Trophoblast cell (in vitro differentiated cells and primary cell): ENCODE measurements at regions not wholly inside any gene's neighbourhood (a gene's known extent, or its start where the extent isn't known, plus 50 kb on each side); places are given as distances from the start of the nearest gene placed in this dataset.

Experiments used
- DNase-seq, 2 donors: peaks; one replicate each; pipeline ENCODE4 v3.0.0-alpha.2; 2016
- H2AFZ ChIP-seq: 2 replicates; pipeline ENCODE4 v1.6.1; 2013; ENCODE audit warnings: low read length, moderate library complexity, mild to moderate bottlenecking; ENCODE audit not compliant: insufficient read depth, poor library complexity
- H2AK5ac ChIP-seq: 2 replicates; pipeline ENCODE4 v1.6.1; 2013; ENCODE audit warnings: mild to moderate bottlenecking, low read length
- H2BK120ac ChIP-seq: 2 replicates; pipeline ENCODE4 v1.6.1; 2013; ENCODE audit warnings: low read length, mild to moderate bottlenecking, moderate library complexity; ENCODE audit not compliant: insufficient read depth, poor library complexity
- H2BK12ac ChIP-seq: 2 replicates; pipeline ENCODE4 v1.6.1; 2013; ENCODE audit warnings: mild to moderate bottlenecking, low read length, moderate library complexity
- H2BK5ac ChIP-seq: 2 replicates; pipeline ENCODE4 v1.6.1; 2013; ENCODE audit warnings: low read length, low read depth, moderate library complexity, mild to moderate bottlenecking; ENCODE audit not compliant: poor library complexity
- H3K14ac ChIP-seq: 2 replicates; pipeline ENCODE4 v1.6.1; 2013; ENCODE audit warnings: mild to moderate bottlenecking, low read length
- H3K18ac ChIP-seq: 2 replicates; pipeline ENCODE4 v1.6.1; 2013; ENCODE audit warnings: mild to moderate bottlenecking, low read length
- H3K23ac ChIP-seq: 2 replicates; pipeline ENCODE4 v1.6.1; 2013; ENCODE audit warnings: low read length
- H3K27ac ChIP-seq: 2 replicates; pipeline ENCODE4 v1.5.1; 2013; ENCODE audit warnings: low read depth, mild to moderate bottlenecking, inconsistent platforms, low read length, moderate library complexity
- H3K27me3 ChIP-seq: 2 replicates; pipeline ENCODE4 v1.6.1; 2013; ENCODE audit warnings: inconsistent platforms, mild to moderate bottlenecking, low read length, moderate library complexity; ENCODE audit not compliant: insufficient read depth
- H3K36me3 ChIP-seq, 2 experiments: 1 replicate in 1 of 2; 2 replicates in 1 of 2; pipeline ENCODE4 v1.6.1; 2013; ENCODE audit warnings: low read length in 2 of 2, mild to moderate bottlenecking in 2 of 2, moderate library complexity in 1 of 2; ENCODE audit not compliant: insufficient read depth in 2 of 2, control insufficient read depth in 1 of 2
- H3K4ac ChIP-seq: 2 replicates; pipeline ENCODE4 v1.6.1; 2013; ENCODE audit warnings: low read depth, mild to moderate bottlenecking, low read length, moderate library complexity
- H3K4me1 ChIP-seq, 2 experiments: 1 replicate in 1 of 2; 2 replicates in 1 of 2; pipeline ENCODE4 v1.6.1; 2013; ENCODE audit warnings: low read length in 2 of 2, mild to moderate bottlenecking in 2 of 2, moderate library complexity in 1 of 2; ENCODE audit not compliant: insufficient read depth in 2 of 2, control insufficient read depth in 1 of 2
- H3K4me2 ChIP-seq: 2 replicates; pipeline ENCODE4 v1.6.1; 2013; ENCODE audit warnings: inconsistent platforms, mild to moderate bottlenecking, low read length, moderate library complexity
- H3K4me3 ChIP-seq: 2 replicates; pipeline ENCODE4 v1.5.1; 2013; ENCODE audit warnings: mild to moderate bottlenecking, low read depth, low read length, inconsistent platforms
- H3K79me1 ChIP-seq: one replicate; pipeline ENCODE4 v1.6.1; 2013; ENCODE audit warnings: low read length
- H3K79me2 ChIP-seq: 2 replicates; pipeline ENCODE4 v1.6.1; 2013; ENCODE audit warnings: low read length, mild to moderate bottlenecking; ENCODE audit not compliant: control insufficient read depth, insufficient read depth, poor library complexity
- H3K9ac ChIP-seq: 2 replicates; pipeline ENCODE4 v1.6.1; 2013; ENCODE audit warnings: mild to moderate bottlenecking, low read length
- H3K9me3 ChIP-seq: 2 replicates; pipeline ENCODE4 v1.6.1; 2013; ENCODE audit warnings: low read depth, mild to moderate bottlenecking, control low read depth, inconsistent platforms, low read length; ENCODE audit not compliant: insufficient read depth
- H4K12ac ChIP-seq: 2 replicates; pipeline ENCODE4 v1.6.1; 2013; ENCODE audit warnings: low read depth, mild to moderate bottlenecking, low read length, moderate library complexity
- H4K8ac ChIP-seq: 2 replicates; pipeline ENCODE4 v1.6.1; 2013; ENCODE audit warnings: low read depth, mild to moderate bottlenecking, low read length, moderate library complexity
- H4K91ac ChIP-seq: one replicate; pipeline ENCODE4 v1.6.1; 2013; ENCODE audit warnings: low read depth, mild to moderate bottlenecking, low read length, moderate library complexity
- WGBS: extraction: QIAGEN DNeasy Blood & Tissue Kit; methylation state at CpG from one replicate; pipeline ENCODE4 v1.1.7; 2013; ENCODE audit warnings: missing lambda C conversion rate; ENCODE audit not compliant: insufficient read length, insufficient coverage; ENCODE audit errors: extremely low coverage; 5-methylcytosine and 5-hydroxymethylcytosine counted together

DNA sequence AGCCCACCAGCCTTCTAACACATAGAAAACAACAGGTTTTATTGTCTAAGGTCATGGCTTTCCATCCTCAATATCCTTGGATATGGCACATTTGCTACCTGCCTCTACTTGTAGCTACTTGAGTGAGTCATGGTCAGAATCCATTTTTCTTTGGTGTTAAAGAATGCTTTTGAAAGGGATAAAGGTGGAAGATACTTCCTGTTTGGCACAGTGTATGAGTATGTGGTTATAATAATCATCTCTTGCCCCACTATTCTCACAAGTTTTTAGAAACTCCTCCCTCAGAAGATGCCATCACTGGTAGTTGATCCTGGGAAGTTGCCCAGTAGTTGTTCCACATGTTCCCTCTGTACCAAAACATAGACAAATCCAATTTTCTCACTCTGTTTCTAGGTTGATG lies 508.6 kb upstream of the IL12A start:
- no peak overlapping the region for H2BK120ac ChIP-seq
- no peaks in the 10 kb centered on the region for H3K36me3 ChIP-seq
- DNase-seq = no peak
- no peak overlapping the region for H3K4ac ChIP-seq
- H2BK12ac ChIP-seq = no peak overlapping the region
- H3K27ac ChIP-seq = no peak overlapping the region
- no peaks in the 10 kb centered on the region for H3K9me3 ChIP-seq
- H3K14ac ChIP-seq = no peak overlapping the region
- H4K12ac ChIP-seq = no peak overlapping the region
- no peak overlapping the region for H3K23ac ChIP-seq
- H3K4me3 ChIP-seq = no peak overlapping the region
- no peak overlapping the region for H3K4me2 ChIP-seq
- H3K4me1 ChIP-seq = no peaks in the 10 kb centered on the region
- H4K8ac ChIP-seq = no peak overlapping the region
- H2AFZ ChIP-seq = no peak overlapping the region
- H3K18ac ChIP-seq = no peak overlapping the region
- H2AK5ac ChIP-seq = no peak overlapping the region
- H3K79me1 ChIP-seq = no peaks in the 10 kb centered on the region
- no peaks in the 10 kb centered on the region for H3K27me3 ChIP-seq
- no peaks in the 10 kb centered on the region for H3K79me2 ChIP-seq
- no peak overlapping the region for H2BK5ac ChIP-seq
- no peak overlapping the region for H3K9ac ChIP-seq
- H4K91ac ChIP-seq = no peak overlapping the region

DNA sequence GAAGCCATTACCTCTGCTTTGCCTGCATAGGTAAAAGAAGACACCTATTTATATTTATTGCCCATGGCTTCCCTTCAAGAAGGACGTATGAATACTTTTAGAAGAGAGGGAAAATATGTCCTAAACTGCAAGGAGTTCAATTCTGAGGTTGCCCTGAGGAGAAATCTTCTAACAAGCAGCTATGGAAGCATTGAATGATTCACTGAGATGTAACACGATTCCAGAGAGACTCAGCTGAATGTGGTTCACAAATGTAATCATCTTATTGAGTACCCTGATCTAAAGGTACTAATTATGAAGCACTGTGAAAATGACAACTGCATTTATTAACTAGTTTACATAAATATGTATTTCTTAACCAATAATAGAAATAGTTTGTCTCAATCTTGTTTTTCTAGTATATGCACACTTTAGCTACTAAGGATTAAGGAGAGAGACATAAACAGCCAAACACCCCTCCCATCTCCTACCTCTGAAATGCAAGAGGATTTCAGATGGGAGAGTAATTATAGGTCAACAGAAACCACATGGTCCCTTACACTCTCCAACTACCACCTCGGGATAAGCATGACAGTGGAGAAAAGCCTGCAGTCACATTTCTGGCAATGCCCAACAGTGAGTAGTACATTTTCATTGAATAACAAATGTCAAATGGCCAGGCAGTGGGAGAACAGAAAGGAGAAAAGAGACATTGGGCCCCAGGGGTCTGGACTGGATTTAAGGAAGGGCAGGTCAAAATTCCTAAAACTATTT lies 506.2 kb upstream of the IL12A start:
- Histone ChIP-seq H3K9ac (no peak overlapping the region), H4K12ac (no peak overlapping the region), H2AK5ac (no peak overlapping the region), H3K4ac (no peak overlapping the region), H4K91ac (no peak overlapping the region), H3K27me3 (no peaks in the 10 kb centered on the region), H3K79me1 (no peaks in the 10 kb centered on the region), H2BK12ac (no peak overlapping the region), H3K4me2 (no peak overlapping the region), H3K36me3 (no peaks in the 10 kb centered on the region), H3K79me2 (no peaks in the 10 kb centered on the region), H2AFZ (no peak overlapping the region), H3K4me3 (no peak overlapping the region), H3K9me3 (peaks cover 3% of the 10 kb centered on the region), H3K27ac (no peak overlapping the region), H2BK120ac (no peak overlapping the region), H4K8ac (no peak overlapping the region), H3K4me1 (no peaks in the 10 kb centered on the region), H2BK5ac (no peak overlapping the region), H3K18ac (no peak overlapping the region), H3K23ac (no peak overlapping the region), H3K14ac (no peak overlapping the region)
- peak in 1 of 2 donors; percentile 19 for DNase-seq
- whole genome bisulfite sequencing = no CpG with 5 or more reads among the region's 3 CpGs

DNA sequence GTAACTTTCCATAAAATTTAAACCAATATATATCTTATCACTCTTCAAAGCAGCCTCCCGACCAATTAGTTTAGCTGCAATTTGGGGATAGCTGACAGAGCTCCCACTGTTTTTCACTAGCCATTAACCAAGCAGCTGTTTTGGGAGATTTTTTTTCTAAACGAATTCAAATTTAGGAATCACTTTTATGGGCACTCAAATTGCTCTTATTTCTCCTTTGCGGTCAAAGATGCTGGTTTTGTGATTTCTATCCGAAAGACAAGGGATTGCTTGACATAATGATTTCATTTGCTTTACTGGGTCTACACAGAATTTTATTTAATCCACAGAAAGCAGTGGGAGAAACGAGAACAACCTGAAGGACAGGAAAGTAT lies 505.7 kb upstream of the IL12A start:
- WGBS = no CpG with 5 or more reads among the region's 5 CpGs
- no peak overlapping the region for H3K23ac ChIP-seq
- H3K27ac ChIP-seq = no peak overlapping the region
- no peak overlapping the region for H4K12ac ChIP-seq
- H3K9me3 ChIP-seq = peaks cover 3% of the 10 kb centered on the region
- no peak overlapping the region for H3K4me2 ChIP-seq
- no peak overlapping the region for H2AK5ac ChIP-seq
- no peak overlapping the region for H3K9ac ChIP-seq
- H4K8ac ChIP-seq = no peak overlapping the region
- H3K4me1 ChIP-seq = no peaks in the 10 kb centered on the region
- no peaks in the 10 kb centered on the region for H3K36me3 ChIP-seq
- no peaks in the 10 kb centered on the region for H3K27me3 ChIP-seq
- no peak overlapping the region for H2BK5ac ChIP-seq
- H3K79me1 ChIP-seq = no peaks in the 10 kb centered on the region
- no peak overlapping the region for H3K14ac ChIP-seq
- H3K4ac ChIP-seq = no peak overlapping the region
- no peak overlapping the region for H2BK12ac ChIP-seq
- no peak for DNase-seq
- no peak overlapping the region for H3K4me3 ChIP-seq
- no peak overlapping the region for H4K91ac ChIP-seq
- H2AFZ ChIP-seq = no peak overlapping the region
- H2BK120ac ChIP-seq = no peak overlapping the region
- no peaks in the 10 kb centered on the region for H3K79me2 ChIP-seq
- no peak overlapping the region for H3K18ac ChIP-seq

DNA sequence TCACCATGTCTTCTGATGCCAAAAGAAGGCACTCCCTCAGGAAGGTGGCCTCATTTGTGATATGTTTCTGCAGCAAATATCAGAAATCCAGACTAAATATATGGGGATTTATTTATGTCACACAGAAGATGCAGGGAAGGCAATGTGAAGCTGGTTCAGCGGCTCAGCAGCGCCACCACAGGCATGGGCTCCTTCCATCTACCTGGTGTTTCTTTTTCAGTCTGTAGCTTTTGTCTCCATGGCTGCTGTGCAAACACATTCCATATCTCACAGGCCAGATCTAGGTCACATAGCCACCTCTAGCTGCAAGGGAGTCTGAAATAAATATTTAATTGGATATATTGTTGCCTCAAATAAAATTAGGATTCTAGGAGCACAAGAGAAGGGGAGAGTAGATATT lies 502.1 kb upstream of the IL12A start:
- H3K4me2 ChIP-seq = no peak overlapping the region
- no peak overlapping the region for H3K18ac ChIP-seq
- H3K4me3 ChIP-seq = no peak overlapping the region
- no CpG with 5 or more reads among the region's 2 CpGs for WGBS
- no peak overlapping the region for H3K27ac ChIP-seq
- H3K27me3 ChIP-seq = no peaks in the 10 kb centered on the region
- no peak overlapping the region for H3K9ac ChIP-seq
- H3K9me3 ChIP-seq = peaks cover 3% of the 10 kb centered on the region
- DNase-seq = no peak
- no peaks in the 10 kb centered on the region for H3K79me1 ChIP-seq
- no peaks in the 10 kb centered on the region for H3K79me2 ChIP-seq
- no peak overlapping the region for H2BK5ac ChIP-seq
- no peak overlapping the region for H2AK5ac ChIP-seq
- H3K4me1 ChIP-seq = no peaks in the 10 kb centered on the region
- H2BK12ac ChIP-seq = no peak overlapping the region
- H4K12ac ChIP-seq = no peak overlapping the region
- no peak overlapping the region for H3K14ac ChIP-seq
- H4K91ac ChIP-seq = no peak overlapping the region
- H3K36me3 ChIP-seq = no peaks in the 10 kb centered on the region
- H3K23ac ChIP-seq = no peak overlapping the region
- no peak overlapping the region for H3K4ac ChIP-seq
- H2BK120ac ChIP-seq = no peak overlapping the region
- H2AFZ ChIP-seq = no peak overlapping the region
- H4K8ac ChIP-seq = no peak overlapping the region
